Dedifferentiated amniotic fluid mesenchymal stem cell (primary cell): ENCODE measurements at regions not wholly inside any gene's neighbourhood (a gene's known extent, or its start where the extent isn't known, plus 50 kb on each side); places are given as distances from the start of the nearest gene placed in this dataset.

ENCODE experiments used
- DNase-seq: peaks from one replicate; pipeline ENCODE4 v3.0.0-alpha.2; 2016; ENCODE audit errors: extremely low spot score

DNA sequence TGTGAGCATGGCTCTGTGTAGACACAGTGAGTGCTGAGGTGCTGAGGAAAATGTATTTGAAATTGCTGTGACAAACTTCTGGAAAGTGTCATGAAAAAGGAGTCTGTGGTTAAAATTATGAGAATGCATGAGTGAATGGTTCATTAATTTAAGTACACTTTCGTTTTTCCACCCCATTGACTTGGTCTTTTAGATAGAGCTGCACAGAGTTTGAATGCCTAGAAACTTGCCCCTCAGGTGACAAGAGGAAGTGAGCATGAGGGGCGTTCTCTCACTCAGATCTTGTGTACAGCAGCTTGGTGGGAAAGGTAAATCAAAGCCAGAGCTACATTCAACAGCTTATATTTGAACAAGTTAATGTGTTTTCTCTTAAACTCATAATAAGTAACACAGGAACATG lies 296.8 kb downstream of the WDR72 start:
- DNase-seq: no peak

DNA sequence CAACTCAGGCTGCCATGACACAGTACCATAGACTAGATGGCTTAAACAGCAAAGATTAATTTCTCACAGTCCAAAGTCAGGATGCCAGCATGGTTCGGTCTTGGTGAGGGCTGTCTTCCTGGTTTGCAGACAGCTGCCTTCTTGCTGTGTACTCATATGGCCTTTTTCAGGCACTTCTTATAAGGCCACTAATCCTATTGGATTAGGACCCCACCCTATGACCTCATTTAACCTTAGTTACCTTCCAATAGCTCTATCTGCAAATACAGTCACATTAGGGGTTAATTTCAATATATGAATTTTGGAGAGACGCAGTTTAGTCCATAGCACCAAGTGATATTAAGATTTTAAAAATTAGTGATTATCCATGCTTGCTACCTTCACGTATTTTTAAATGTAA lies 297.8 kb downstream of the WDR72 start:
- DNase-seq: no peak

DNA sequence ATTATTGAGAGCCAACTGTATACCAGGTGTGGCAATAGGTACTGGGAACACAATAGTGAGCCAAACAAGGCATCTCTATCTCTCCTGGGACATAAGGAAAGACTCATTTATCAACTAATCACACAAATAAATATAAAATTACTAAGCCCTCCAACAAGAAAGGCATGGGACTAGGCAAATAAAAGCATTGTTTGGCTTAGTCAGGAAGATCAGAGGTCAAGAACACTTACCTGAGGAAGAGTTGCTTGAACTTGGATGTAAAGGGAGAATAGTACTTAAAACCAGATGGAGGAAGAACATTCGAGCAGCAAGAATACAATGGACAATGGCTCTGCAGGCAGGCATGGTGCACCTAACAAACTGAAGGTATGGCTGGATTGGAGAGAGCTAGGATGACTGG lies 300.7 kb downstream of the WDR72 start:
- DNase-seq: no peak

DNA sequence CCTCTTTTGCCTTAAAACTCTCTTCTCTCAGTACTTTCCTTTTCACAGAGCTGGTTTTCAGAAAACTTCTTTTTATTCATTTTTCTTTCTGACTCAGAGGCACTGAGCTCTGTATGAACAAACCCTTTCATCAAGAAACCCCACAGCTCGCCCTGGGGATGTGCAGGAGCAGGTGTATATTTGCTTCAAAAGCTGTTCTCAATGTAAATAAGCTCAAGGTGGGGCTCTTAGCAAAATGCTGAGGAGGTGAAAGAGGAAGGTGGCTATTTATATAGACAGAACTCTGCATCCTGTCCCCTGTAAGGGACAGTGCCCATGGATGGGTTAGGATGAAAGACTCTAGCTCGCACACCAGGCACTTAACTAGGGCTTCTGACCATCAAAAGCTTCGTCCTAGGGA lies 302.0 kb downstream of the WDR72 start:
- DNase-seq: no peak

DNA sequence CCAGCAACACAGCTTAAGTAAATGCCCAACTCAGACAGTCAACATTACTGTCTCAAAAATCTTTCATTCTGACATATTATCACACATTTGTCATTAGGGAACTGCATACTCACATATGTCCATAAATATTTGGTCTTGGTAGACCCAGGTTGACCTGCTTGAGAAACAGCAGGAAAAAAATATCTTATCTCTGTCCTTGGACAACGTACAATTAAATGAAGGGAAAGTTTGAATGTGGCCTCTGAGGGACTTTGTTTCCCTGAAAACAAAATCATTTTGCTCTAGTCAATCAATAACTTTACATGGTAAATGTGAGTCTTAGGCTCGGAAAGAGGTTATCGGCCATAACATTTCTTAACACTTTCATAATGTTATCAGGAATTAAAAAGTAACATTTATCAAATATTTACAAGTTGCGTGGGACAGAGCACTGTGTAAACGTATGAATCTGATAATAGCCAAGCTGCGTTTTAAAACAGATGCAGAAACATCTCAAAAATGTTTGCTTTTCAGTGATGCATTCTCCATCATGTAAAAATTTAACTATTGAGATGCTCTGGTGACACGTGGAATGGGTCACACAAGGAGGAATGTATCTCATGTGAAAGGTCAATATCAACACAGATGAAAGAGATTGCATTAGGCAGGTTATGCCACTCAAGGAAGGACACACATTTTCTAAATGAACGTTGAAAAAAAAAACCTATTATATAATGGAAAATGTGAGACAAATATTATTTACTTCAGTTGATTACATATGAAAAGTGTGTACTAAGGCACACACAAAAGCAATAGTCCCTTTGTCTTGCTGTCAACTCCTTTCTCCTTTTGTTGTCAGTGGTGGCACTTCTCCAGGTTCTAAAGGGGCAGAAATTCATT lies 304.4 kb downstream of the WDR72 start:
- no peak for DNase-seq

GRCh38 chr15:53454535-53454842 lies 305.0 kb downstream of the WDR72 start:
- no peak for DNase-seq

GRCh38 chr15:53453253-53454105 lies 306.0 kb downstream of the WDR72 start:
- DNase-seq: no peak

DNA sequence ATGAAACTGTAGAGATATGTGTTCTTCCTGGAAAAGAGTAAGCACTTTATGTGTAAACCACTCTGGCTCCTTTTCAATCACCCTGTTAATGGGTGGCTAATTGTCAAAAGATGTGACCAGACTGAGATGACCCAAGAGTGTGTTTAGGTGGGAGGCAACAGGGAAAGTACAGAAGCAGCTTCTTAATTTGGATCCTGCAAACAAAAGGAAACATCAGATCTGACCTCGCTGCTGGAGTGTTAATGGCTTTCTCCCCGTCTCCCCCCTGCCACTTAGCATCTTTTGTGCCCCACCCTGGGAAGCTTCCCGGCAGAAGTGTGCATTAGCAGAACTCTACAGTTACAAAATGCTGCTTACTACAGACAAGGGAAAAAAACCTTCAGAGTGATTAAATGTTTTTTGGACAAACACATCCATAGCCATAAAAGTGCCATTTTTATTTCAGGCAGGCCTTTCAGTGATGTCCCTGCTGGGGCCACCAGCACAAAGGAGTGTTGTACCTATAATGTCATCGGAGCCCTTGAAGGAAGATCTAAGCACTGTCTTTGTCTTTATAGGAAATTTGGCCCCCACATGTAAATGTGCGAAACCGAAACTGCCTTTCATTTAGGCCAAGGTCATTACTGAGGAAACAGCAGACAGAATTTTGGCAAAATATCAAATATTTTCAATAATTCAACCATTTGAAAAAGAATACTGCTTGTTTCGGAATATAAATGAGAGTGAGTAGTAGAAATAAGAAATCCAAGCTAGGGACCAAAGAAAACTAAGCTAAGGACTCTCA lies 311.0 kb downstream of the WDR72 start:
- DNase-seq: no peak

GRCh38 chr15:53447742-53448141 lies 311.7 kb downstream of the WDR72 start:
- DNase-seq: no peak

DNA sequence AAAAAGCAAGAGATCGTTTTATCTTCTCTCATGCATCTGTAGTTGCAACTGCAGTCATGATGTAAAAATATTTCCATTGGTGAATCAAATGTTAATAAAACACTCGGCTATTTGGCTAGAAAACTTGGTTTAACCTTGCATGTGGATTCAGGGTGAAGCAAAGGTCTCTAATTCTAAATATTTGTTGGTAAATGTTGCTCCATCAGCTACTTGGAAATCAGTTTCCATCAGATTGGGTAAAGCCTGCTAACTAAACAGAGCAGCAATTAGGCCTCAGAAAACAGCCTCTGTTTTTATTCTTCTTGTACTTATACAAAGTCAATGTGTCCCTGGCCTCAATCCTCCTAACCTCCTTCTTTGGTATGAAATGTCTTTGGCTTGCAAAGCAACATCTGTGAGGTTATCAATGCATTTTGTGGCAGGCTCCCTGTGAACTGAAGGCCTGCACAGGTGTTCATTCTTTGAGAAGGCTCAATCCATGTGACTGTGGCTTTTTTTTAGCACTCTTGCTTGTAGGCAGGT lies 312.3 kb downstream of the WDR72 start:
- no peak for DNase-seq

GRCh38 chr15:53446376-53446775 lies 313.1 kb downstream of the WDR72 start:
- DNase-seq: no peak

DNA sequence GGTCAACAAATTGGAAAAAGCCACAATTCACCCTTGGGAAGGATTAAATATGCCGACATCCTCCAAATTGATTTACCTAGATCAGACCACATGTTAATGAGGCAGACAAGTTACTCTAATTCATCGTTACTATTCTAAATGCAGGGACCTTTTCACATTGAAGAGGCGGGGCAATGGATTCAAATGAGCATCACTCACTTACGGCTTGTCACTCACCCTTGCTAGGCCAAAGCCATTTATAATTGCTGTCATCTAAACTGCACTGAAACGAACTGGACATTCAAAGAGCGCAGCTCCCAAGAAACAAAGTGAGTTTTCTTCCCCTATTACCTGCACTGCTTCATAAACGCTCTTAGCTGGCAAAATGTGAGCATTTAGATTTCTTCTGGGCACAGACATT lies 313.9 kb downstream of the WDR72 start:
- DNase-seq: no peak

- DNase-seq: no peak
These were observed 321.2 kb downstream of the WDR72 start for GRCh38 chr15:53437985-53438841.

GRCh38 chr15:53437366-53437765 lies 322.1 kb downstream of the WDR72 start:
- no peak for DNase-seq

DNA sequence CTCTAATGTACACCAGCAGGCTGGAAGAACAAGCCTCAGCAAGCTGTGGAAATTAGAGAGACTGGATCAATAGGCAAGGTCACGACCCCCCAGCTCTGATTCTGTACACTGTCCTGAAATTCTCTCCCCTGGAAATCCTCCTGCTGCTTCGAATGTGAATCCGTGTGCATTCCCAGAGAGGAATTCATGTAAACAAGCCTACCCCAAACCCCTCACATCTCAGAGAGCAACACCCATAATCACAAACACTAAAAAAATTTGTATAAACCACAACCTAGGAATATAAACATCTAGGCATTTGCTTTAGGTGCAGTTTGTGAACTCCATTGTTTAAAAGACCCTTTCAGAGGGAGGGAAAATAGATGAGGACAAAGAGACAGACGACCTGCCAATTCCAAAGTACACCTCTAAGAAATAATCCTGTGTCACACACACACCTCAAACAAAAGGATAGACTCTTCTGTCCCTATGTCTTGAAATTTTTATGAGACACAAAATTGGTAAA lies 325.2 kb downstream of the WDR72 start:
- no peak for DNase-seq

- no peak for DNase-seq
These were observed 343.1 kb downstream of the WDR72 start for GRCh38 chr15:53416219-53416940.

GRCh38 chr15:53414167-53414566 lies 345.3 kb downstream of the WDR72 start:
- DNase-seq: no peak

GRCh38 chr15:53412542-53412941 lies 346.9 kb downstream of the WDR72 start:
- DNase-seq: no peak

DNA sequence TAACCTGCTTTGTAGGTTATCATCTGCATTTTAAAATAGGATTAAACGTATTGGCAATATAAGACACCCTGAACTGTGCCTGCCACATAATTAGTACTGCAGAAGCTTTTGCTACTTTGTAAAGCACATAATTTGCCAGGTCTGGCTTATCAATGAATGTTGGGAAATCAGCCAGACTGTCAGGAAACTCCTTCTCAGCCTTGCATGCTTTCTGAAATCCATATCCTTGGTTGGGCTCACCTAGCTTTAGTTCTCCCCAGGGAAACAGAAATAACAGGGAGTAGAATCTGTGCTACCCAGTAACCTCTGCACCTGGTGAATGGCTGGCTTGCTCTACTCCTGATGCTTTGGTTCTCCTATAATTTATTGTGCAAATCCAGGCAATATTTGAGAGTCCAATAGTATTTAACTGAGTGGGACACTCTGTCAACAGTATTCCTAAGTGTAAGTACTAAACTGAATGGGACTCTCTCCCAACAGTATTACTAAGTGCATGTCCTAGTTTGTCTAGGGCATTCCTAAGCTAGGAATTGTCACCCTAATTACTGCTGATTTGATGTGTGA lies 354.5 kb downstream of the WDR72 start:
- no peak for DNase-seq

DNA sequence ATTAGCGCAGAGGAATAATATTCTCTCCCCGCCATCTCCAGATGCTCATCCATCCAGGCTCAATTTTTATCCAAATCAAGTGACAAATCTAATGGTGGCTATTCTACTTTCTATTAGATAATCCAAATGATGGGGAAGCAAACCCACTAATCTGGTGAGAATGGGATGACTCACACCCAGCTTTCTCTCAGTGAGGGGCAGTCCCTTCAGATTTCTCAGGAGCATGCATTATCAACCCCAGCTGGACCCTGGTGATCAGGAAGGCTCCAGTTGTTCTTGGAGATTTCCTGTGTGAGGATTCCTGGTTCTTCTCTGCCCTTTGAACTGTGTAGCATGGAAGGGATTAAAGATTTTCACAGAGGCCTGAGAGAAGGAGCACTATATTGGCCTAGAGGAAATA lies 358.0 kb downstream of the WDR72 start:
- no peak for DNase-seq
